HEK293T (cell line): ENCODE measurements at regions not wholly inside any gene's neighbourhood (a gene's known extent, or its start where the extent isn't known, plus 50 kb on each side); places are given as distances from the start of the nearest gene placed in this dataset.

Experiments
- ARNT ChIP-seq: fragments of 450-650 bp; IDR thresholded peaks from 2 replicates; pipeline ENCODE4 v1.6.1; 2017; ENCODE audit warnings: mild to moderate bottlenecking
- ELF4 ChIP-seq: fragments of 450-650 bp; IDR thresholded peaks from 2 replicates; pipeline ENCODE4 v1.6.1; 2017; ENCODE audit warnings: antibody characterized with exemption
- FOXA1 ChIP-seq: fragments of 450-650 bp; IDR thresholded peaks from 2 replicates; pipeline ENCODE4 v1.6.1; 2016; ENCODE audit warnings: mild to moderate bottlenecking
- FOXK2 ChIP-seq: fragments of 450-650 bp; IDR thresholded peaks from 2 replicates; pipeline ENCODE4 v1.6.1; 2016; ENCODE audit warnings: mild to moderate bottlenecking
- FOXM1 ChIP-seq: fragments of 450-650 bp; IDR thresholded peaks from 2 replicates; pipeline ENCODE4 v1.6.1; 2017; ENCODE audit warnings: mild to moderate bottlenecking, borderline replicate concordance
- HDGF ChIP-seq: fragments of 450-650 bp; IDR thresholded peaks from 2 replicates; pipeline ENCODE4 v1.6.1; 2017; ENCODE audit warnings: antibody characterized with exemption, borderline replicate concordance
- L3MBTL2 ChIP-seq: fragments of 450-650 bp; conservative IDR thresholded peaks from 2 replicates; pipeline ENCODE4 v1.6.1; 2016; ENCODE audit warnings: mild to moderate bottlenecking
- LEF1 ChIP-seq: fragments of 450-650 bp; IDR thresholded peaks from 2 replicates; pipeline ENCODE4 v1.6.1; 2017; ENCODE audit warnings: mild to moderate bottlenecking, borderline replicate concordance
- PKNOX1 ChIP-seq: fragments of 450-650 bp; IDR thresholded peaks from 2 replicates; pipeline ENCODE4 v1.6.1; 2016
- SP1 ChIP-seq: fragments of 450-650 bp; IDR thresholded peaks from 2 replicates; pipeline ENCODE4 v1.6.1; 2017
- SUZ12 ChIP-seq: fragments of 450-650 bp; IDR thresholded peaks from 2 replicates; pipeline ENCODE4 v1.6.1; 2016; ENCODE audit warnings: mild to moderate bottlenecking
- TARDBP ChIP-seq: fragments of 450-650 bp; IDR thresholded peaks from 2 replicates; pipeline ENCODE4 v1.6.1; 2016
- ZNF384 ChIP-seq: fragments of 450-650 bp; IDR thresholded peaks from 2 replicates; pipeline ENCODE4 v1.6.1; 2016

GRCh38 chr2:4412637-4413187 lies 709.3 kb downstream of the DCDC2C start:
- no peak for TF ChIP-seq SP1
- no peak for TF ChIP-seq FOXK2
- TF ChIP-seq FOXA1, result no peak
- TF ChIP-seq ELF4, result no peak
- TF ChIP-seq SUZ12, result no peak
- no peak for TF ChIP-seq TARDBP
- no peak for TF ChIP-seq FOXM1
- no peak for TF ChIP-seq HDGF
- no peak for TF ChIP-seq ARNT
- no peak for TF ChIP-seq ZNF384
- no peak for TF ChIP-seq L3MBTL2
- no peak for TF ChIP-seq LEF1
- no peak for TF ChIP-seq PKNOX1
